GM23338 (cell line): ENCODE measurements at regions not wholly inside any gene's neighbourhood (a gene's known extent, or its start where the extent isn't known, plus 50 kb on each side); places are given as distances from the start of the nearest gene placed in this dataset.

Source experiments
- ATAC-seq: fragments of 200-7000 bp; cut with Tn5 transposase; 3 replicates; pipeline ENCODE4 v1.9.1; 2020
- DNase-seq: peaks from one replicate; pipeline ENCODE4 v3.0.0-alpha.2; 2015; ENCODE audit warnings: low spot score
- H2AFZ ChIP-seq: fragments of 200-600 bp; sonication (generic); 2 replicates; pipeline ENCODE4 v1.8.0; 2016; ENCODE audit warnings: antibody characterized with exemption, mild to moderate bottlenecking, moderate library complexity
- H3F3A ChIP-seq: fragments of 200-600 bp; sonication (generic); replicated peaks from 2 replicates; pipeline ENCODE4 v1.8.0; 2017; ENCODE audit warnings: antibody characterized with exemption, mixed run types, low read depth
- H3K27ac ChIP-seq: fragments of 200-600 bp; sonication (generic); 2 replicates; pipeline ENCODE4 v1.6.1; 2016; ENCODE audit warnings: low read depth
- H3K27me3 ChIP-seq: fragments of 200-600 bp; sonication (generic); 2 replicates; pipeline ENCODE4 v1.8.0; 2016; ENCODE audit warnings: mild to moderate bottlenecking, mixed run types, moderate library complexity; ENCODE audit not compliant: insufficient read depth
- H3K36me3 ChIP-seq: fragments of 200-600 bp; sonication (generic); 2 replicates; pipeline ENCODE4 v1.8.0; 2016; ENCODE audit warnings: mild to moderate bottlenecking; ENCODE audit not compliant: insufficient read depth
- H3K4me1 ChIP-seq: fragments of 200-600 bp; sonication (generic); 2 replicates; pipeline ENCODE4 v1.8.0; 2016; ENCODE audit warnings: mild to moderate bottlenecking, moderate library complexity; ENCODE audit not compliant: insufficient read depth
- H3K4me2 ChIP-seq: fragments of 200-600 bp; sonication (generic); 2 replicates; pipeline ENCODE4 v1.7.1; 2017; ENCODE audit warnings: mixed run types
- H3K4me3 ChIP-seq: fragments of 200-600 bp; sonication (generic); 2 replicates; pipeline ENCODE4 v1.6.1; 2016; ENCODE audit warnings: mixed run types
- H3K79me2 ChIP-seq: fragments of 200-600 bp; sonication (generic); replicated peaks from 2 replicates; pipeline ENCODE4 v1.8.0; 2017; ENCODE audit warnings: mild to moderate bottlenecking; ENCODE audit not compliant: insufficient read depth
- H3K9me2 ChIP-seq: fragments of 200-600 bp; sonication (generic); 2 replicates; pipeline ENCODE4 v1.8.0; 2017; ENCODE audit not compliant: insufficient read depth
- H4K20me1 ChIP-seq: fragments of 200-600 bp; sonication (generic); replicated peaks from 2 replicates; pipeline ENCODE4 v1.8.0; 2017; ENCODE audit warnings: mild to moderate bottlenecking; ENCODE audit not compliant: insufficient read depth
- H3K27ac Mint-ChIP-seq: 2 replicates; pipeline ENCODE4 v1.8.0; 2020; ENCODE audit warnings: inconsistent platforms, mild to moderate bottlenecking, moderate library complexity, mixed read lengths
- H3K27me3 Mint-ChIP-seq: 3 replicates; pipeline ENCODE4 v1.8.0; 2022; ENCODE audit warnings: low read depth, mild to moderate bottlenecking, moderate library complexity, mixed read lengths, inconsistent platforms; ENCODE audit not compliant: insufficient read depth, poor library complexity
- H3K36me3 Mint-ChIP-seq: 3 replicates; pipeline ENCODE4 v1.8.0; 2021; ENCODE audit warnings: low read depth, mild to moderate bottlenecking, inconsistent platforms, moderate library complexity, mixed read lengths
- H3K4me1 Mint-ChIP-seq: 3 replicates; pipeline ENCODE4 v1.8.0; 2020; ENCODE audit warnings: mild to moderate bottlenecking, inconsistent platforms, mixed read lengths
- H3K4me3 Mint-ChIP-seq: 3 replicates; pipeline ENCODE4 v1.8.0; 2021; ENCODE audit warnings: moderate library complexity, mild to moderate bottlenecking, inconsistent platforms, mixed read lengths
- H3K9me3 Mint-ChIP-seq: 3 replicates; pipeline ENCODE4 v1.8.0; 2020; ENCODE audit warnings: moderate library complexity, mild to moderate bottlenecking, inconsistent platforms, mixed read lengths
- EZH2phosphoT487 ChIP-seq: fragments of 200-600 bp; sonication (generic); IDR thresholded peaks from one replicate; pipeline ENCODE4 v1.8.1; 2018; ENCODE audit warnings: antibody characterized with exemption; ENCODE audit not compliant: unreplicated experiment
- JUNB ChIP-seq: IDR thresholded peaks from one replicate; pipeline ENCODE4 v1.6.1; 2016; ENCODE audit warnings: antibody characterized with exemption; ENCODE audit not compliant: unreplicated experiment
- NANOG ChIP-seq: IDR thresholded peaks from 2 replicates; pipeline ENCODE4 v1.6.1; 2016; ENCODE audit warnings: antibody characterized with exemption, borderline replicate concordance
- STAT1 ChIP-seq: IDR thresholded peaks from one replicate; pipeline ENCODE4 v1.6.1; 2016; ENCODE audit warnings: antibody characterized with exemption; ENCODE audit not compliant: unreplicated experiment
- ZNF114 ChIP-seq: fragments of 250-450 bp; sonication (Bioruptor Pico); IDR thresholded peaks from 2 replicates; pipeline ENCODE4 v1.5.0; 2020; ENCODE audit warnings: mild to moderate bottlenecking, moderate library complexity
- TF ChIP-seq, protein P1 (sequence below): IDR thresholded peaks from one replicate; pipeline ENCODE4 v1.6.1; 2018; ENCODE audit warnings: antibody characterized with exemption; ENCODE audit not compliant: unreplicated experiment
- TF ChIP-seq, protein P2 (sequence below): fragments of 250-450 bp; sonication (Bioruptor Pico); IDR thresholded peaks from 2 replicates; pipeline ENCODE4 v1.5.0; 2020; ENCODE audit warnings: mild to moderate bottlenecking, moderate library complexity

DNA sequence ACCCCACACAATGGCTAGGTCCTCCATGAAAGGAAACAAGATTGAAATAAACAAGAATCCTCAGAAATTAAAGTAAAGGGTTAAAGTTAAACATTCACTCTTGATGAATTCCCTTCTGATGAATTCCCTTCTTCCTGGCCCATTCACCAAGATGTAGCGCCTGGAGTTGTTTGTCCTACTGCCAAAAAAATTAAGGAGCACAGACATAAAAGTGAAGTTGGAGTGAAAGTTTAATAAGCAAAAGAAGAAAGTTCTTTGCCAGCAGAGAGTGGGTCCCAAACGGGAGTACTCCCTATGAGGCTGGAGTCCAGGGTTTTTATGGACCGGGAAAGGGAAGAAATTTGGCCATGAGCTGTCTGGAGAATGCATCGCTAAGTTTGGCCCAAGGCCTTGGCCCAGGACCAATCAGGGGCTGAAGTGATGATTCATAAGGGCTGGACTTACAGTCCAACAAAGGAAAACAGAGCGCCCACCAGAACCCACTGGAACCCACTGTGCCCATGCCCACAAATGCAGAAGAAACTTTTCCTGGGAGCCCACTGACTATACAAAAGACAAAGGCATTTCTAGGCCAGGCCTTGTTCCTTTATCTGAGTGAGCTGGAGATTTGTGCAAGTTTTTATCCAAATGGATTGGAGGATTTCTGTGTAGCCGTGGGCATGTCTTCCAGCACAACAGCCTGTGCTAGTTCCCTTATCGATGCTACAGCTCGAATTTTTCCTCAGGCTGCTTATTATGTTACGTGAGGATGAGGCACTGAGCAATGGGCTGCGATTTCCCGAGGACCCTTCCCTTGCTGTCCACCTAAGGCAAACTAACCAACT, 1561.6 kb downstream of the OTOL1 start:
- peaks cover 9% of the 10 kb centered on the region; the same call in 2 of the 3 replicates for H3K36me3 Mint-ChIP-seq
- no peaks in the 10 kb centered on the region for H3K27me3 Mint-ChIP-seq
- peaks cover 30% of the 10 kb centered on the region; the same call in 2 of the 3 replicates for H3K9me3 Mint-ChIP-seq
- peak overlapping the region; percentile 47; the same call in 1 of the 2 replicates for H2AFZ ChIP-seq
- 0 out of 2 replicates have a peak, but pooled peaks cover 4% of the 10 kb centered on the region for H3K9me2 ChIP-seq
- H3K36me3 ChIP-seq, result no peaks in the 10 kb centered on the region
- H3F3A ChIP-seq, result no peaks in the 10 kb centered on the region
- H3K4me2 ChIP-seq, result no peak overlapping the region
- H3K27ac Mint-ChIP-seq, result no peak overlapping the region
- ATAC-seq, result no peak
- no peaks in the 10 kb centered on the region for H3K4me1 Mint-ChIP-seq
- TF ChIP-seq JUNB (no peak), ZNF114 (CRISPR knock-in tag) (no peak)
- TF ChIP-seq, protein P1, sequence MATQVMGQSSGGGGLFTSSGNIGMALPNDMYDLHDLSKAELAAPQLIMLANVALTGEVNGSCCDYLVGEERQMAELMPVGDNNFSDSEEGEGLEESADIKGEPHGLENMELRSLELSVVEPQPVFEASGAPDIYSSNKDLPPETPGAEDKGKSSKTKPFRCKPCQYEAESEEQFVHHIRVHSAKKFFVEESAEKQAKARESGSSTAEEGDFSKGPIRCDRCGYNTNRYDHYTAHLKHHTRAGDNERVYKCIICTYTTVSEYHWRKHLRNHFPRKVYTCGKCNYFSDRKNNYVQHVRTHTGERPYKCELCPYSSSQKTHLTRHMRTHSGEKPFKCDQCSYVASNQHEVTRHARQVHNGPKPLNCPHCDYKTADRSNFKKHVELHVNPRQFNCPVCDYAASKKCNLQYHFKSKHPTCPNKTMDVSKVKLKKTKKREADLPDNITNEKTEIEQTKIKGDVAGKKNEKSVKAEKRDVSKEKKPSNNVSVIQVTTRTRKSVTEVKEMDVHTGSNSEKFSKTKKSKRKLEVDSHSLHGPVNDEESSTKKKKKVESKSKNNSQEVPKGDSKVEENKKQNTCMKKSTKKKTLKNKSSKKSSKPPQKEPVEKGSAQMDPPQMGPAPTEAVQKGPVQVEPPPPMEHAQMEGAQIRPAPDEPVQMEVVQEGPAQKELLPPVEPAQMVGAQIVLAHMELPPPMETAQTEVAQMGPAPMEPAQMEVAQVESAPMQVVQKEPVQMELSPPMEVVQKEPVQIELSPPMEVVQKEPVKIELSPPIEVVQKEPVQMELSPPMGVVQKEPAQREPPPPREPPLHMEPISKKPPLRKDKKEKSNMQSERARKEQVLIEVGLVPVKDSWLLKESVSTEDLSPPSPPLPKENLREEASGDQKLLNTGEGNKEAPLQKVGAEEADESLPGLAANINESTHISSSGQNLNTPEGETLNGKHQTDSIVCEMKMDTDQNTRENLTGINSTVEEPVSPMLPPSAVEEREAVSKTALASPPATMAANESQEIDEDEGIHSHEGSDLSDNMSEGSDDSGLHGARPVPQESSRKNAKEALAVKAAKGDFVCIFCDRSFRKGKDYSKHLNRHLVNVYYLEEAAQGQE, result no peak
- no peak overlapping the region for H3K4me3 ChIP-seq
- no peak for DNase-seq
- no peaks in the 10 kb centered on the region for H3K79me2 ChIP-seq
- no peaks in the 10 kb centered on the region for H3K4me1 ChIP-seq
- H4K20me1 ChIP-seq, result no peaks in the 10 kb centered on the region
- H3K4me3 Mint-ChIP-seq, result no peak overlapping the region
- H3K27ac ChIP-seq, result no peak overlapping the region
- H3K27me3 ChIP-seq, result no peaks in the 10 kb centered on the region

DNA sequence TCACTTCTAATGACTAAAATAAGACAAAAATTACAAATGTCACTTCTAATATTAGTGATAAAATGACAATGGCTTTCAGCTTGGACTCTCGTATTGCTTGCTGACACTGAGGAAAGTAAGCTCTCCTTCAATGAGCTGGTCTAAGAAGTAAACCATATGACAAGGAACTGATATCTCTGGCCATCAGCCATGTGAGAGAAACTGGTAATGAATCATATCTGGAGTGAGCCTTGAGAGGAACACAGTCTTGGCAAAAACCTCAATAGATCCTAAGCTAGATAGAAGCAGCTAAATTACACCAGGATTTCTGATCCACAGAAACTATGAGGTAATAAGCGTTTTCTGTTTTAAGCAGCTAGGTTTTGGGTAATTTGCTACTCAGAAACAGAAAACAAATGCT, 1575.1 kb downstream of the OTOL1 start:
- Mint-ChIP-seq H3K9me3 (peaks cover 27% of the 10 kb centered on the region), H3K4me1 (no peaks in the 10 kb centered on the region), H3K4me3 (no peak overlapping the region), H3K27ac (no peak overlapping the region), H3K36me3 (peaks cover 16% of the 10 kb centered on the region), H3K27me3 (no peaks in the 10 kb centered on the region)
- H3K9me2 ChIP-seq, result no peaks in the 10 kb centered on the region; the same call in none of the 2 replicates
- no peak for ATAC-seq
- no peaks in the 10 kb centered on the region for H3F3A ChIP-seq
- no peak overlapping the region for H3K27ac ChIP-seq
- H3K4me2 ChIP-seq, result no peak overlapping the region
- H3K4me1 ChIP-seq, result no peaks in the 10 kb centered on the region
- no peaks in the 10 kb centered on the region for H3K79me2 ChIP-seq
- H3K4me3 ChIP-seq, result no peak overlapping the region
- no peak for DNase-seq
- H3K36me3 ChIP-seq, result peaks cover 6% of the 10 kb centered on the region; the same call in 1 of the 2 replicates
- no peaks in the 10 kb centered on the region for H4K20me1 ChIP-seq
- peak overlapping the region; percentile 25; the same call in 1 of the 2 replicates for H2AFZ ChIP-seq
- H3K27me3 ChIP-seq, result no peaks in the 10 kb centered on the region
- TF ChIP-seq, protein P1, result no peak
- TF ChIP-seq JUNB, result no peak
- no peak for TF ChIP-seq NANOG
- TF ChIP-seq STAT1, result no peak
- no peak for TF ChIP-seq EZH2phosphoT487
- TF ChIP-seq, protein P2, sequence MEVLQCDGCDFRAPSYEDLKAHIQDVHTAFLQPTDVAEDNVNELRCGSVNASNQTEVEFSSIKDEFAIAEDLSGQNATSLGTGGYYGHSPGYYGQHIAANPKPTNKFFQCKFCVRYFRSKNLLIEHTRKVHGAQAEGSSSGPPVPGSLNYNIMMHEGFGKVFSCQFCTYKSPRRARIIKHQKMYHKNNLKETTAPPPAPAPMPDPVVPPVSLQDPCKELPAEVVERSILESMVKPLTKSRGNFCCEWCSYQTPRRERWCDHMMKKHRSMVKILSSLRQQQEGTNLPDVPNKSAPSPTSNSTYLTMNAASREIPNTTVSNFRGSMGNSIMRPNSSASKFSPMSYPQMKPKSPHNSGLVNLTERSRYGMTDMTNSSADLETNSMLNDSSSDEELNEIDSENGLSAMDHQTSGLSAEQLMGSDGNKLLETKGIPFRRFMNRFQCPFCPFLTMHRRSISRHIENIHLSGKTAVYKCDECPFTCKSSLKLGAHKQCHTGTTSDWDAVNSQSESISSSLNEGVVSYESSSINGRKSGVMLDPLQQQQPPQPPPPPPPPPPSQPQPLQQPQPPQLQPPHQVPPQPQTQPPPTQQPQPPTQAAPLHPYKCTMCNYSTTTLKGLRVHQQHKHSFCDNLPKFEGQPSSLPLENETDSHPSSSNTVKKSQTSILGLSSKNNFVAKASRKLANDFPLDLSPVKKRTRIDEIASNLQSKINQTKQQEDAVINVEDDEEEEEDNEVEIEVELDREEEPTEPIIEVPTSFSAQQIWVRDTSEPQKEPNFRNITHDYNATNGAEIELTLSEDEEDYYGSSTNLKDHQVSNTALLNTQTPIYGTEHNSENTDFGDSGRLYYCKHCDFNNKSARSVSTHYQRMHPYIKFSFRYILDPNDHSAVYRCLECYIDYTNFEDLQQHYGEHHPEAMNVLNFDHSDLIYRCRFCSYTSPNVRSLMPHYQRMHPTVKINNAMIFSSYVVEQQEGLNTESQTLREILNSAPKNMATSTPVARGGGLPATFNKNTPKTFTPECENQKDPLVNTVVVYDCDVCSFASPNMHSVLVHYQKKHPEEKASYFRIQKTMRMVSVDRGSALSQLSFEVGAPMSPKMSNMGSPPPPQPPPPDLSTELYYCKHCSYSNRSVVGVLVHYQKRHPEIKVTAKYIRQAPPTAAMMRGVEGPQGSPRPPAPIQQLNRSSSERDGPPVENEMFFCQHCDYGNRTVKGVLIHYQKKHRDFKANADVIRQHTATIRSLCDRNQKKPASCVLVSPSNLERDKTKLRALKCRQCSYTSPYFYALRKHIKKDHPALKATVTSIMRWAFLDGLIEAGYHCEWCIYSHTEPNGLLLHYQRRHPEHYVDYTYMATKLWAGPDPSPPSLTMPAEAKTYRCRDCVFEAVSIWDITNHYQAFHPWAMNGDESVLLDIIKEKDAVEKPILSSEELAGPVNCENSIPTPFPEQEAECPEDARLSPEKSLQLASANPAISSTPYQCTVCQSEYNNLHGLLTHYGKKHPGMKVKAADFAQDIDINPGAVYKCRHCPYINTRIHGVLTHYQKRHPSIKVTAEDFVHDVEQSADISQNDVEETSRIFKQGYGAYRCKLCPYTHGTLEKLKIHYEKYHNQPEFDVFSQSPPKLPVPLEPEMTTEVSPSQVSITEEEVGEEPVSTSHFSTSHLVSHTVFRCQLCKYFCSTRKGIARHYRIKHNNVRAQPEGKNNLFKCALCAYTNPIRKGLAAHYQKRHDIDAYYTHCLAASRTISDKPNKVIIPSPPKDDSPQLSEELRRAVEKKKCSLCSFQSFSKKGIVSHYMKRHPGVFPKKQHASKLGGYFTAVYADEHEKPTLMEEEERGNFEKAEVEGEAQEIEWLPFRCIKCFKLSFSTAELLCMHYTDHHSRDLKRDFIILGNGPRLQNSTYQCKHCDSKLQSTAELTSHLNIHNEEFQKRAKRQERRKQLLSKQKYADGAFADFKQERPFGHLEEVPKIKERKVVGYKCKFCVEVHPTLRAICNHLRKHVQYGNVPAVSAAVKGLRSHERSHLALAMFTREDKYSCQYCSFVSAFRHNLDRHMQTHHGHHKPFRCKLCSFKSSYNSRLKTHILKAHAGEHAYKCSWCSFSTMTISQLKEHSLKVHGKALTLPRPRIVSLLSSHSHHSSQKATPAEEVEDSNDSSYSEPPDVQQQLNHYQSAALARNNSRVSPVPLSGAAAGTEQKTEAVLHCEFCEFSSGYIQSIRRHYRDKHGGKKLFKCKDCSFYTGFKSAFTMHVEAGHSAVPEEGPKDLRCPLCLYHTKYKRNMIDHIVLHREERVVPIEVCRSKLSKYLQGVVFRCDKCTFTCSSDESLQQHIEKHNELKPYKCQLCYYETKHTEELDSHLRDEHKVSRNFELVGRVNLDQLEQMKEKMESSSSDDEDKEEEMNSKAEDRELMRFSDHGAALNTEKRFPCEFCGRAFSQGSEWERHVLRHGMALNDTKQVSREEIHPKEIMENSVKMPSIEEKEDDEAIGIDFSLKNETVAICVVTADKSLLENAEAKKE, result no peak
